ENCODE measurements at regions not wholly inside any gene's neighbourhood (a gene's known extent, or its start where the extent isn't known, plus 50 kb on each side); places are given as distances from the start of the nearest gene placed in this dataset.
"Not testable (repeated sequence)": the region's sequence is repeated elsewhere in the genome, so short reads cannot be mapped to it uniquely, and the experiment has no call there.

GRCh38 chr4:116005037-116005805, 891.8 kb upstream of the NDST4 start:
- no peak overlapping the region for H3K4me3 ChIP-seq
- H3K27me3 ChIP-seq, result no peaks in the 10 kb centered on the region
- no peaks in the 10 kb centered on the region for H3K9me3 ChIP-seq
- DNase-seq (ENCODE audit: low spot score in 2 of 2), result no peak
- 85% methylated on average over 3 of the region's 3 CpGs for WGBS
- no peak overlapping the region for H3K27ac ChIP-seq
- TF ChIP-seq EP300 (IDR thresholded peaks at IDR 0.05) (no peak), POLR2AphosphoS5 (IDR thresholded peaks at IDR 0.05) (no peak), POLR2A (IDR thresholded peaks at IDR 0.05) (no peak), CTCF (IDR thresholded peaks at IDR 0.05) (no peak)
- H3K4me1 ChIP-seq, result no peaks in the 10 kb centered on the region
- no peaks in the 10 kb centered on the region for H3K36me3 ChIP-seq

- no peaks in the 10 kb centered on the region for H3K4me1 ChIP-seq
- WGBS, result 89% methylated on average over 4 of the region's 4 CpGs
- H3K27me3 ChIP-seq, result no peaks in the 10 kb centered on the region
These were observed 887.9 kb upstream of the NDST4 start for GRCh38 chr4:116001291-116001690.

GRCh38 chr4:115986573-115986972, 873.2 kb upstream of the NDST4 start:
- Histone ChIP-seq H3K27ac (no peak overlapping the region), H3K9me3 (no peaks in the 10 kb centered on the region), H3K4me3 (no peak overlapping the region), H3K27me3 (no peaks in the 10 kb centered on the region), H3K36me3 (no peaks in the 10 kb centered on the region), H3K4me1 (no peaks in the 10 kb centered on the region)
- no peak for DNase-seq (ENCODE audit: low spot score in 2 of 2)
- WGBS, result 96% methylated on average over 5 of the region's 6 CpGs
- no peak for TF ChIP-seq CTCF (IDR thresholded peaks at IDR 0.05)
- TF ChIP-seq EP300 (IDR thresholded peaks at IDR 0.05), result no peak
- no peak for TF ChIP-seq POLR2A (IDR thresholded peaks at IDR 0.05)
- TF ChIP-seq POLR2AphosphoS5 (IDR thresholded peaks at IDR 0.05), result no peak

More at GRCh38 chr4:116001291-116001690, 887.9 kb upstream of the NDST4 start:
- TF ChIP-seq EP300 (IDR thresholded peaks at IDR 0.05), result no peak
- TF ChIP-seq CTCF (IDR thresholded peaks at IDR 0.05), result no peak
- TF ChIP-seq POLR2AphosphoS5 (IDR thresholded peaks at IDR 0.05), result no peak
- Histone ChIP-seq H3K9me3 (no peaks in the 10 kb centered on the region), H3K27ac (no peak overlapping the region), H3K36me3 (no peaks in the 10 kb centered on the region), H3K4me3 (no peak overlapping the region)
- no peak for DNase-seq (ENCODE audit: low spot score in 2 of 2)

- H3K27ac ChIP-seq; H3K4me1 ChIP-seq; H3K36me3 ChIP-seq; DNase-seq (ENCODE audit: low spot score in 2 of 2); H3K27me3 ChIP-seq; H3K4me3 ChIP-seq; H3K9me3 ChIP-seq: not testable (repeated sequence)
- 78% methylated on average over 8 of the region's 8 CpGs for WGBS
These were observed 862.1 kb upstream of the NDST4 start for GRCh38 chr4:115975421-115976001.

GRCh38 chr4:115973768-115974167, 860.3 kb upstream of the NDST4 start:
- Histone ChIP-seq H3K9me3 (no peaks in the 10 kb centered on the region), H3K4me3 (no peak overlapping the region), H3K27me3 (no peaks in the 10 kb centered on the region), H3K36me3 (no peaks in the 10 kb centered on the region), H3K4me1 (no peaks in the 10 kb centered on the region), H3K27ac (no peak overlapping the region)
- DNase-seq (ENCODE audit: low spot score in 2 of 2), result no peak
- no peak for TF ChIP-seq POLR2A (IDR thresholded peaks at IDR 0.05)
- no peak for TF ChIP-seq POLR2AphosphoS5 (IDR thresholded peaks at IDR 0.05)
- no peak for TF ChIP-seq EP300 (IDR thresholded peaks at IDR 0.05)
- no peak for TF ChIP-seq CTCF (IDR thresholded peaks at IDR 0.05)
- WGBS, result 3% methylated on average over 1 of the region's 1 CpG

Measured in suprapubic skin (tissue), 4 donors.